22Rv1 (cell line): ENCODE measurements at regions not wholly inside any gene's neighbourhood (a gene's known extent, or its start where the extent isn't known, plus 50 kb on each side); places are given as distances from the start of the nearest gene placed in this dataset.

Experiments
- CTCF ChIP-seq: fragments of 450-650 bp; IDR thresholded peaks from 2 replicates; pipeline ENCODE4 v1.5.1; 2017; ENCODE audit warnings: mild to moderate bottlenecking
- ZFX ChIP-seq: fragments of 450-650 bp; IDR thresholded peaks from 2 replicates; pipeline ENCODE4 v1.6.1; 2017; ENCODE audit warnings: antibody characterized with exemption, borderline replicate concordance

- TF ChIP-seq CTCF (no peak), ZFX (no peak)
Measured at GRCh38 chr2:60361498-60361897, 192.0 kb downstream of the BCL11A start.
